Activated naive CD4-positive, alpha-beta T cell treated with anti-CD3 and anti-CD28 coated beads, Interleukin-2, amount 50 U/mL, for 24 hours (primary cell): ENCODE measurements at regions not wholly inside any gene's neighbourhood (a gene's known extent, or its start where the extent isn't known, plus 50 kb on each side); places are given as distances from the start of the nearest gene placed in this dataset.

Source experiments
- H3K27ac Mint-ChIP-seq: one replicate; pipeline ENCODE4 v1.8.0; 2021; ENCODE audit warnings: mild to moderate bottlenecking, mixed read lengths
- H3K27me3 Mint-ChIP-seq: one replicate; pipeline ENCODE4 v1.8.0; 2021; ENCODE audit warnings: mixed read lengths
- H3K36me3 Mint-ChIP-seq: one replicate; pipeline ENCODE4 v1.8.0; 2021; ENCODE audit warnings: mixed read lengths
- H3K4me1 Mint-ChIP-seq: one replicate; pipeline ENCODE4 v1.8.0; 2021; ENCODE audit warnings: mixed read lengths
- H3K4me3 Mint-ChIP-seq: one replicate; pipeline ENCODE4 v1.8.0; 2021; ENCODE audit warnings: mild to moderate bottlenecking, mixed read lengths
- H3K9me3 Mint-ChIP-seq: one replicate; pipeline ENCODE4 v1.8.0; 2021; ENCODE audit warnings: mixed read lengths

DNA sequence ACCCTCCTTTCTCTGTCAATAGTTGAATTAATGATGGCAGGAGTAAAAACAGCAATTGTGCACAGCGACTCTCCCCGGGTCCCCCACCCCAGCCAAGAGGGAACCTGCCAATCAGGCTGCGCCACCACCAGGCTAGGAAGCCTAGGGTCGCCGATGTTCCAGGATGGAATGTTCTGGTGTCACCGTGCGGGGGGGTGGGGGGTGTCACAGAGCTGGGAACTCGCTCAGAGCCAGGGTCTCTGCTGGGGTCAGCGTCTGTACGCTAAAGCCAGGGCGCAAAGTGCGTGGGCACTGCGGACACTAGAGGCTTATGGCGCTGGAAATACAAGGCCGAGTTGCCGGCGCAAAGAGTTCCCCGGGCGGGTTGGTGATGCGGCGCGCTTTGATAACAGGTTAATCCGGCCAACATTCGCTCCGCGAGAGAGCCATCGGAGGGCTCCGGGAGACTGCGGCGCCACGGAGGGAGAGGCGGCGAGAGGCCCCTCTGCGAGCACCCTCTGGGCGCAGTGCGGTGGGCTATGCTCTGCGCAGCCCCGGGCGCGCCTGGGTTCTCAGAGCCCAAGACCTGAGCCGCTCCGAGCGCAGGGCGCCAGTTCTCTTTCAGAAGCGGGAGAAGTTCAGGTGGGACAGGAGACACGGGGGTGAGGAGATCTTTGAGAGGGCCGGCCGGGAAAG lies 192.3 kb downstream of the EMX2 start:
- Mint-ChIP-seq H3K36me3 (no peaks in the 10 kb centered on the region), H3K4me1 (no peaks in the 10 kb centered on the region), H3K27ac (no peak overlapping the region), H3K9me3 (no peaks in the 10 kb centered on the region), H3K4me3 (no peak overlapping the region), H3K27me3 (peaks cover 33% of the 10 kb centered on the region)

DNA sequence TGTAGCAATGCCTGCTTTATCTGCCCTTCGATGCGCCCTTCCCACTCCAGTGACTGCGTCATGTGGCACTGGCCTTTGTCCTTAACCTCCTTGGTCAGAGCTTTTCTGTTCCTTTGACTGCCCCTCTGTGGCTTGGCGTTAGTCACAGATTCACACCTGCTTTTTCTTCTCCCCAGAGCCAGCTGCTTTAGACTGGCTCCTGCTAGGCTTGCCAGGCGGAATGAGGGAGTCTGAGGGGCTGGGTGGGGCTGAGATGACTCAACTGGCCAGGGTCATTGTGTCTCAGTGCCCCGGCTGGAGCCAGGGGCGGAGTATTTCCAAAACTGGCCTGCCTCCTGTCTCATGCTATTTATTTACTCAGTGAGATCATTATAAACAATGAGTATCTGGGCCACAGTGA lies 194.1 kb downstream of the EMX2 start:
- H3K4me3 Mint-ChIP-seq: no peak overlapping the region
- H3K9me3 Mint-ChIP-seq: no peaks in the 10 kb centered on the region
- H3K27me3 Mint-ChIP-seq: peaks cover 23% of the 10 kb centered on the region
- no peak overlapping the region for H3K27ac Mint-ChIP-seq
- H3K36me3 Mint-ChIP-seq: no peaks in the 10 kb centered on the region
- no peaks in the 10 kb centered on the region for H3K4me1 Mint-ChIP-seq

- H3K9me3 Mint-ChIP-seq: no peaks in the 10 kb centered on the region
- peaks cover 8% of the 10 kb centered on the region for H3K27me3 Mint-ChIP-seq
- H3K36me3 Mint-ChIP-seq: no peaks in the 10 kb centered on the region
- H3K4me3 Mint-ChIP-seq: no peak overlapping the region
- H3K4me1 Mint-ChIP-seq: no peaks in the 10 kb centered on the region
- no peak overlapping the region for H3K27ac Mint-ChIP-seq
Measured at GRCh38 chr10:117740088-117740487, 197.5 kb downstream of the EMX2 start.

- H3K4me3 Mint-ChIP-seq: no peak overlapping the region
- peaks cover 6% of the 10 kb centered on the region for H3K27me3 Mint-ChIP-seq
- H3K27ac Mint-ChIP-seq: no peak overlapping the region
- no peaks in the 10 kb centered on the region for H3K36me3 Mint-ChIP-seq
- H3K4me1 Mint-ChIP-seq: no peaks in the 10 kb centered on the region
- H3K9me3 Mint-ChIP-seq: no peaks in the 10 kb centered on the region
Measured at GRCh38 chr10:117740691-117741222, 198.2 kb downstream of the EMX2 start.

- Mint-ChIP-seq H3K9me3 (no peaks in the 10 kb centered on the region), H3K4me1 (no peaks in the 10 kb centered on the region), H3K4me3 (no peak overlapping the region), H3K27me3 (peaks cover 1% of the 10 kb centered on the region), H3K36me3 (no peaks in the 10 kb centered on the region), H3K27ac (no peak overlapping the region)
Measured at GRCh38 chr10:117741524-117741923, 199.0 kb downstream of the EMX2 start.

DNA sequence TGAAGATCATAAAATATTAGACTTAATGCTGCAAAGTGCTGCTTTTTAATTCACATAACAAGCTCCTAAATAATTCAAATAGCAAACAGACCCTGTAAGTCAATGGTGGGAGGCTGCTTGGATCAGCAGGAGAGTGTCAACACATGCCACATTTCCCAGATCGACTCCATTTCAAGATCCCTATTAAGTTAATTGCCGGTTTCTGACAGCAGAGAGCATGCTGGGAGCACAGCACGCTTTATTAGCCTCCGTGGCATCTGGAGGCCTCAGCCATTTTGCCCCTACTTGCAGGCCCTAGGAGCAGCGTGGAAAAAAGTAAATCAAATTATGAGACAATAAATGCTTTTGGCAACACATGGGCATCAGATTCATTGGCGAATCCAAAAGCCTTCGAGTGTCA lies 201.0 kb downstream of the EMX2 start:
- Mint-ChIP-seq H3K27me3 (no peaks in the 10 kb centered on the region), H3K9me3 (no peaks in the 10 kb centered on the region), H3K27ac (no peak overlapping the region), H3K4me1 (no peaks in the 10 kb centered on the region), H3K36me3 (no peaks in the 10 kb centered on the region), H3K4me3 (no peak overlapping the region)

DNA sequence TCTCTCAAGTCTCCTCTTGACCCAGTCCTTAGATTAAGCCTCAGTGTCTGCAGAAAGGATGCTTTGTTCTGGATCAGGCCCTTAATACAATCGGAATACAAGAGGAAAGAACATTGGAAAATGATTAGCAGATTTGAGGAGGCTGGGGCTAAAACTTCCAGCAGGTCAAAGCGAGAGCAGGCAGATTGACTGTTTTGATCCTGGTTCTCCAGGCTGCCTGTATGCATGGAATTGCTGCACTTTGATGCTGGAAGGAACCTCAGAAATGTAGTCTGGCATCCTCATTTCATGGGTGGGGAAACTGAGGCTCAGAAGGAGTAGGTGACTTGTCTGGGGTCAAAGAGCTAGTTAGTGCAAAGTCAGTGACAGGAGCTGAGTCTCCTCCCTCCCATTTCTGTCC lies 202.8 kb downstream of the EMX2 start:
- Mint-ChIP-seq H3K4me1 (no peaks in the 10 kb centered on the region), H3K27me3 (no peaks in the 10 kb centered on the region), H3K27ac (no peak overlapping the region), H3K9me3 (no peaks in the 10 kb centered on the region), H3K36me3 (no peaks in the 10 kb centered on the region), H3K4me3 (no peak overlapping the region)

- Mint-ChIP-seq H3K27ac (no peak overlapping the region), H3K9me3 (no peaks in the 10 kb centered on the region), H3K4me1 (no peaks in the 10 kb centered on the region), H3K4me3 (no peak overlapping the region), H3K36me3 (no peaks in the 10 kb centered on the region), H3K27me3 (no peaks in the 10 kb centered on the region)
Measured at GRCh38 chr10:117746541-117747448, 204.2 kb downstream of the EMX2 start.

GRCh38 chr10:117747636-117748035 lies 205.1 kb downstream of the EMX2 start:
- Mint-ChIP-seq H3K36me3 (no peaks in the 10 kb centered on the region), H3K27me3 (no peaks in the 10 kb centered on the region), H3K9me3 (no peaks in the 10 kb centered on the region), H3K4me1 (no peaks in the 10 kb centered on the region), H3K4me3 (no peak overlapping the region), H3K27ac (no peak overlapping the region)

GRCh38 chr10:117748058-117748457 lies 205.5 kb downstream of the EMX2 start:
- H3K4me1 Mint-ChIP-seq: no peaks in the 10 kb centered on the region
- H3K27me3 Mint-ChIP-seq: no peaks in the 10 kb centered on the region
- no peaks in the 10 kb centered on the region for H3K36me3 Mint-ChIP-seq
- no peak overlapping the region for H3K27ac Mint-ChIP-seq
- H3K4me3 Mint-ChIP-seq: no peak overlapping the region
- H3K9me3 Mint-ChIP-seq: no peaks in the 10 kb centered on the region

DNA sequence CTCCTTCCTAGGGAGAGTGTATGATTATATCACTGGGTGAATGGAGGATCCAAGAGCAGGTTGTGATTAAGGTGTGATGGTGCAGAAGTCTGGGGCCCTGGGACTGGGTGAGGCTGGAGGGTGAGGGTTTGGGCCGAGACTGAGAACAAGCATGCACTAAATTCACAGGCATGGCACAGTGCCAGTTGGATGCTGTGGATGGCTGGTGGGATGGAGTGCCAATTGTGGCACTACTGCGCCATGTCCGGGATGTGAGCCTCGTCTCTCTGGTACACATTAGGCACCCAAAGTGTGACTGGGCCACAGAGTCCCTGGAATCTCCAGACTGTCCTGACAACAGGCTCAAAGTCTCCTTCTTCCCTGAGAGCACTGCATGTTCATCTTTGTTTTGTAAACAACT lies 208.1 kb downstream of the EMX2 start:
- Mint-ChIP-seq H3K4me3 (no peak overlapping the region), H3K36me3 (no peaks in the 10 kb centered on the region), H3K27me3 (no peaks in the 10 kb centered on the region), H3K27ac (no peak overlapping the region), H3K9me3 (no peaks in the 10 kb centered on the region), H3K4me1 (no peaks in the 10 kb centered on the region)

- Mint-ChIP-seq H3K27me3 (no peaks in the 10 kb centered on the region), H3K36me3 (no peaks in the 10 kb centered on the region), H3K27ac (no peak overlapping the region), H3K4me1 (no peaks in the 10 kb centered on the region), H3K4me3 (no peak overlapping the region), H3K9me3 (no peaks in the 10 kb centered on the region)
Measured at GRCh38 chr10:117751259-117751658, 208.7 kb downstream of the EMX2 start.

DNA sequence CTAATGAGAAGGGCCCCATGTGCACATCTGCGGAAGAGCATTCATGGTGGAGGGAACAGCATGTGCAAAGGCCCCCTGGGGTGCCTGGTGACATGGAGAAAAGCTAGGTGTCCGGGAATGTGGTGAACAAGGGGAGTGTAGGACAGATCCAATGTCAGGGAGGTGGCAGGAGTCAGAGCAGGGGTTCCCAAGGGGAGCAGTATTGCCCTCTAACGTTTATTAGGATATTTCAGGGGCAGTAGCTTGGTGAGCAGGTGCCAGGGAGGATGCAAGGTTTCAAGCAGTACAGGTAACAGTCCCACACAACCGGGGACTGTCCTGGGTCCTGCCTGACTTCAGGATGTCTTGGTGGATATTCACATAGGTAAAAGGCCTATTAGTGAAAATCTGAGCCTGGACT lies 209.6 kb downstream of the EMX2 start:
- H3K4me1 Mint-ChIP-seq: no peaks in the 10 kb centered on the region
- H3K4me3 Mint-ChIP-seq: no peak overlapping the region
- H3K27ac Mint-ChIP-seq: no peak overlapping the region
- H3K27me3 Mint-ChIP-seq: no peaks in the 10 kb centered on the region
- no peaks in the 10 kb centered on the region for H3K9me3 Mint-ChIP-seq
- no peaks in the 10 kb centered on the region for H3K36me3 Mint-ChIP-seq

- Mint-ChIP-seq H3K36me3 (no peaks in the 10 kb centered on the region), H3K9me3 (no peaks in the 10 kb centered on the region), H3K4me3 (no peak overlapping the region), H3K4me1 (no peaks in the 10 kb centered on the region), H3K27ac (no peak overlapping the region), H3K27me3 (peaks cover 1% of the 10 kb centered on the region)
Measured at GRCh38 chr10:117754770-117755658, 212.5 kb downstream of the EMX2 start.

DNA sequence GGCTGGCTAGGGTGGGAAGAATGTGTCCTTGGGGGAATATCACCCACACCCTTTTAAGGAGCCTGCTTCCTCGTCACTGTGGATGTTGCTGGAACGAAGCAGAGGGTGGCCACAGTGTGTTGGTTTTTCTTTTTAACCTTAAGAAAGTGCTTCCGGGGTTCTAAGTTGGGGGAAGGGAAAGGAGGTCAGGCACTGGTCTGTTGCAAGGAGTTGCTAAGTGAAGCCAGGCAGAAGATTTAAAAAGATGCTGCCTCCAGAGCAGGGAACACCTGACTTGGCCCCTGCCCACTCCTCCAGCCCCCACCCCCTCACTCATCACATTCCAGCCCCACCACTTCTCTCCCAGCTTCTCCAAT lies 213.1 kb downstream of the EMX2 start:
- H3K27ac Mint-ChIP-seq: no peak overlapping the region
- no peaks in the 10 kb centered on the region for H3K4me1 Mint-ChIP-seq
- H3K36me3 Mint-ChIP-seq: no peaks in the 10 kb centered on the region
- H3K27me3 Mint-ChIP-seq: peaks cover 3% of the 10 kb centered on the region
- no peaks in the 10 kb centered on the region for H3K9me3 Mint-ChIP-seq
- H3K4me3 Mint-ChIP-seq: no peak overlapping the region
